Neural progenitor cell (in vitro differentiated cells): ENCODE measurements at regions not wholly inside any gene's neighbourhood (a gene's known extent, or its start where the extent isn't known, plus 50 kb on each side); places are given as distances from the start of the nearest gene placed in this dataset.

Source experiments
- DNase-seq: peaks from one replicate; pipeline ENCODE4 v3.0.0-alpha.2; 2016; ENCODE audit warnings: low spot score
- H2AFZ ChIP-seq: fragments of 200-600 bp; sonication (generic); replicated peaks from 2 replicates; pipeline ENCODE4 v1.6.1; 2016; ENCODE audit warnings: antibody characterized with exemption
- H3F3A ChIP-seq: fragments of 200-600 bp; sonication (generic); 2 replicates; pipeline ENCODE4 v1.6.1; 2016; ENCODE audit warnings: antibody characterized with exemption, low read depth
- H3K27ac ChIP-seq: fragments of 200-600 bp; sonication (generic); 2 replicates; pipeline ENCODE4 v1.5.1; 2016; ENCODE audit warnings: mild to moderate bottlenecking
- H3K27me3 ChIP-seq: fragments of 200-600 bp; sonication (generic); 2 replicates; pipeline ENCODE4 v1.6.1; 2016; ENCODE audit warnings: mild to moderate bottlenecking, moderate library complexity
- H3K36me3 ChIP-seq: fragments of 200-600 bp; sonication (generic); 2 replicates; pipeline ENCODE4 v1.5.1; 2016
- H3K4me1 ChIP-seq: fragments of 200-600 bp; sonication (generic); 2 replicates; pipeline ENCODE4 v1.6.1; 2016; ENCODE audit warnings: mixed run types
- H3K4me2 ChIP-seq: fragments of 200-600 bp; sonication (generic); 2 replicates; pipeline ENCODE4 v1.6.1; 2016
- H3K4me3 ChIP-seq: fragments of 200-600 bp; sonication (generic); 2 replicates; pipeline ENCODE4 v1.5.1; 2016
- H3K79me2 ChIP-seq: fragments of 200-600 bp; sonication (generic); 2 replicates; pipeline ENCODE4 v1.6.1; 2016; ENCODE audit warnings: low read depth
- H3K9ac ChIP-seq: fragments of 200-600 bp; sonication (generic); 2 replicates; pipeline ENCODE4 v1.6.1; 2016
- H3K9me3 ChIP-seq: fragments of 200-600 bp; sonication (generic); 2 replicates; pipeline ENCODE4 v1.5.1; 2016; ENCODE audit warnings: low read depth
- H4K20me1 ChIP-seq: fragments of 200-600 bp; sonication (generic); 2 replicates; pipeline ENCODE4 v1.6.1; 2016; ENCODE audit warnings: low read depth
- H3K27ac Mint-ChIP-seq: 3 replicates; pipeline ENCODE4 v1.8.0; 2021; ENCODE audit warnings: mixed read lengths
- H3K27me3 Mint-ChIP-seq: 2 replicates; pipeline ENCODE4 v1.8.0; 2022; ENCODE audit warnings: low read depth, mild to moderate bottlenecking, inconsistent platforms, moderate library complexity, mixed read lengths; ENCODE audit not compliant: insufficient read depth
- H3K36me3 Mint-ChIP-seq: 3 replicates; pipeline ENCODE4 v1.8.0; 2021; ENCODE audit warnings: mixed read lengths
- H3K4me1 Mint-ChIP-seq: 3 replicates; pipeline ENCODE4 v1.8.0; 2021; ENCODE audit warnings: mixed read lengths
- H3K4me3 Mint-ChIP-seq: 3 replicates; pipeline ENCODE4 v1.8.0; 2021; ENCODE audit warnings: mild to moderate bottlenecking, moderate library complexity, mixed read lengths
- H3K9me3 Mint-ChIP-seq: 3 replicates; pipeline ENCODE4 v1.8.0; 2020; ENCODE audit warnings: mixed read lengths
- CTCF ChIP-seq: fragments of 200-600 bp; sonication (generic); IDR thresholded peaks from 2 replicates; pipeline ENCODE4 v1.5.1; 2017; ENCODE audit warnings: antibody characterized with exemption, mild to moderate bottlenecking
- EZH2 ChIP-seq: fragments of 200-600 bp; sonication (generic); IDR thresholded peaks from 2 replicates; pipeline ENCODE4 v1.6.1; 2017; ENCODE audit warnings: antibody characterized with exemption, mild to moderate bottlenecking, moderate library complexity
- EZH2phosphoT487 ChIP-seq: fragments of 200-600 bp; sonication (generic); IDR thresholded peaks from 2 replicates; pipeline ENCODE4 v1.6.1; 2017; ENCODE audit warnings: antibody characterized with exemption

GRCh38 chr20:4366076-4366475 is 117.0 kb upstream of the ADRA1D start:
- Mint-ChIP-seq H3K4me3 (no peak overlapping the region), H3K9me3 (peaks cover 5% of the 10 kb centered on the region), H3K36me3 (peaks cover 1% of the 10 kb centered on the region), H3K27me3 (peaks cover 2% of the 10 kb centered on the region), H3K27ac (no peak overlapping the region), H3K4me1 (peaks cover 2% of the 10 kb centered on the region)
- no peaks in the 10 kb centered on the region for H4K20me1 ChIP-seq
- H2AFZ ChIP-seq, result no peak overlapping the region
- no peak overlapping the region for H3K27ac ChIP-seq
- TF ChIP-seq CTCF, result no peak
- no peak for TF ChIP-seq EZH2
- no peak for TF ChIP-seq EZH2phosphoT487
- no peaks in the 10 kb centered on the region for H3K4me1 ChIP-seq
- no peak overlapping the region for H3K4me3 ChIP-seq
- no peak overlapping the region for H3K9ac ChIP-seq
- H3F3A ChIP-seq, result no peaks in the 10 kb centered on the region
- no peaks in the 10 kb centered on the region for H3K27me3 ChIP-seq
- H3K4me2 ChIP-seq, result no peak overlapping the region
- DNase-seq, result no peak
- no peaks in the 10 kb centered on the region for H3K36me3 ChIP-seq
- H3K79me2 ChIP-seq, result no peaks in the 10 kb centered on the region
- H3K9me3 ChIP-seq, result no peaks in the 10 kb centered on the region

GRCh38 chr20:4358552-4358951 is 109.5 kb upstream of the ADRA1D start:
- TF ChIP-seq EZH2, result no peak
- TF ChIP-seq CTCF, result no peak
- TF ChIP-seq EZH2phosphoT487, result no peak
- DNase-seq, result no peak
- no peaks in the 10 kb centered on the region for H3K27me3 ChIP-seq
- no peak overlapping the region for H3K4me3 ChIP-seq
- H3K9me3 ChIP-seq, result no peaks in the 10 kb centered on the region
- H3K79me2 ChIP-seq, result no peaks in the 10 kb centered on the region
- Mint-ChIP-seq H3K27ac (no peak overlapping the region), H3K27me3 (peaks cover 2% of the 10 kb centered on the region), H3K4me3 (no peak overlapping the region), H3K4me1 (no peaks in the 10 kb centered on the region), H3K36me3 (no peaks in the 10 kb centered on the region), H3K9me3 (peaks cover 8% of the 10 kb centered on the region)
- H3K4me2 ChIP-seq, result no peak overlapping the region
- H3F3A ChIP-seq, result no peaks in the 10 kb centered on the region
- no peaks in the 10 kb centered on the region for H4K20me1 ChIP-seq
- H3K36me3 ChIP-seq, result no peaks in the 10 kb centered on the region
- H3K4me1 ChIP-seq, result no peaks in the 10 kb centered on the region
- no peak overlapping the region for H2AFZ ChIP-seq
- no peak overlapping the region for H3K9ac ChIP-seq
- H3K27ac ChIP-seq, result no peak overlapping the region

GRCh38 chr20:4352348-4352747 is 103.3 kb upstream of the ADRA1D start:
- Histone ChIP-seq H4K20me1 (no peaks in the 10 kb centered on the region), H3K9me3 (peaks cover 4% of the 10 kb centered on the region), H3F3A (no peaks in the 10 kb centered on the region), H3K9ac (no peak overlapping the region), H3K27ac (no peak overlapping the region), H2AFZ (no peak overlapping the region), H3K36me3 (no peaks in the 10 kb centered on the region), H3K79me2 (no peaks in the 10 kb centered on the region), H3K27me3 (no peaks in the 10 kb centered on the region), H3K4me1 (no peaks in the 10 kb centered on the region), H3K4me2 (no peak overlapping the region), H3K4me3 (no peak overlapping the region)
- Mint-ChIP-seq H3K36me3 (no peaks in the 10 kb centered on the region), H3K4me1 (no peaks in the 10 kb centered on the region), H3K27ac (no peak overlapping the region), H3K9me3 (peaks cover 12% of the 10 kb centered on the region), H3K4me3 (no peak overlapping the region), H3K27me3 (no peaks in the 10 kb centered on the region)
- DNase-seq, result no peak
- TF ChIP-seq CTCF (no peak), EZH2phosphoT487 (no peak), EZH2 (no peak)
